B cell (primary cell): ENCODE measurements at regions not wholly inside any gene's neighbourhood (a gene's known extent, or its start where the extent isn't known, plus 50 kb on each side); places are given as distances from the start of the nearest gene placed in this dataset.

Experiments used
- ATAC-seq: fragments of 200-7000 bp; cut with Tn5 transposase; one replicate; pipeline ENCODE4 v1.10.0; 2021; ENCODE audit warnings: low read depth, mild to moderate bottlenecking, moderate number of reproducible peaks, moderate library complexity
- CTCF ChIA-PET: fragments of 350-600 bp; sonication (Branson Sonifier 250); formaldehyde crosslinking; loops from one replicate; lab custom pipeline; 2021; ENCODE audit warnings: antibody characterized with exemption, inconsistent platforms; lab: Charles Lee
- POLR2A ChIA-PET: fragments of 350-600 bp; sonication (Branson Sonifier 250); formaldehyde crosslinking; loops from one replicate; lab custom pipeline; 2021; ENCODE audit warnings: antibody characterized with exemption; lab: Charles Lee
- DNase-seq: peaks from one replicate; pipeline ENCODE4 v3.0.0; 2013
- H2AFZ ChIP-seq: 2 replicates; pipeline ENCODE4 v1.6.1; 2012; ENCODE audit warnings: mild to moderate bottlenecking, low read depth, low read length; ENCODE audit not compliant: insufficient read depth, poor library complexity, severe bottlenecking
- H3K27ac ChIP-seq, 2 donors: 1 replicate in 1 of 2; 2 replicates in 1 of 2; pipeline ENCODE4 v1.5.1; 2012 to 2013; ENCODE audit warnings: low read length in 2 of 2, mild to moderate bottlenecking in 2 of 2, moderate library complexity in 1 of 2
- H3K27me3 ChIP-seq, 4 experiments: fragments of 200-600 bp in 1 of 4; sonication (generic) in 1 of 4; replicated peaks in 1 of 4; 1 replicate in 2 of 4; 2 replicates in 2 of 4; pipeline versions ENCODE4 v1.6.1 to v1.7.0; 2013 to 2016; ENCODE audit warnings: low read length in 3 of 4, mild to moderate bottlenecking in 2 of 4, mixed read lengths in 1 of 4, moderate library complexity in 1 of 4; ENCODE audit not compliant: insufficient read depth in 4 of 4, control insufficient read depth in 3 of 4; ENCODE audit errors: control extremely low read depth in 1 of 4
- H3K36me3 ChIP-seq, 2 experiments: replicated peaks in 1 of 2; 1 replicate in 1 of 2; 2 replicates in 1 of 2; pipeline versions ENCODE4 v1.6.1 to v1.7.1; 2013; ENCODE audit warnings: low read length in 1 of 2; ENCODE audit not compliant: insufficient read depth in 2 of 2, control insufficient read depth in 1 of 2; ENCODE audit errors: control extremely low read depth in 1 of 2, extremely low read depth in 1 of 2
- H3K4me1 ChIP-seq, 2 donors: fragments of 200-600 bp in 1 of 2; sonication (generic) in 1 of 2; 1 replicate in 1 of 2; 2 replicates in 1 of 2; pipeline versions ENCODE4 v1.5.1 to v1.6.1; 2013 to 2017; ENCODE audit warnings: low read length in 2 of 2; ENCODE audit not compliant: control insufficient read depth in 2 of 2, insufficient read depth in 2 of 2
- H3K4me2 ChIP-seq: replicated peaks from 2 replicates; pipeline ENCODE3; 2012; ENCODE audit warnings: mild to moderate bottlenecking, low read depth, low read length; ENCODE audit not compliant: poor library complexity, severe bottlenecking
- H3K4me3 ChIP-seq, 5 experiments: fragments of 200-600 bp in 1 of 5; sonication (generic) in 1 of 5; 1 replicate in 3 of 5; 2 replicates in 2 of 5; pipeline versions ENCODE4 v1.5.1 to v1.7.0; 2011 to 2016; ENCODE audit warnings: low read length in 4 of 5, mild to moderate bottlenecking in 4 of 5, low read depth in 2 of 5, control low read depth in 1 of 5, moderate library complexity in 1 of 5; ENCODE audit not compliant: insufficient read depth in 1 of 5; ENCODE audit errors: control extremely low read depth in 1 of 5, extremely low read depth in 1 of 5
- H3K79me2 ChIP-seq: fragments of 200-600 bp; sonication (generic); one replicate; pipeline ENCODE4 v1.6.0; 2016; ENCODE audit warnings: low read length; ENCODE audit not compliant: control insufficient read depth, insufficient read depth
- H3K9ac ChIP-seq: fragments of 200-600 bp; sonication (generic); 2 replicates; pipeline ENCODE4 v1.6.1; 2017; ENCODE audit warnings: mild to moderate bottlenecking, low read length, moderate library complexity
- H3K9me3 ChIP-seq, 3 donors: one replicate each; pipeline versions ENCODE4 v1.6.1 to v1.7.1; 2013; ENCODE audit warnings: low read length in 2 of 3; ENCODE audit not compliant: control insufficient read depth in 2 of 3, insufficient read depth in 1 of 3; ENCODE audit errors: control extremely low read depth in 1 of 3
- H4K20me1 ChIP-seq: 2 replicates; pipeline ENCODE4 v1.6.0; 2012; ENCODE audit warnings: mild to moderate bottlenecking, low read length; ENCODE audit not compliant: insufficient read depth, control insufficient read depth, poor library complexity, severe bottlenecking
- H3K27ac Mint-ChIP-seq: one replicate; pipeline ENCODE4 v1.8.0; 2021; ENCODE audit warnings: mixed read lengths
- H3K27me3 Mint-ChIP-seq: one replicate; pipeline ENCODE4 v1.8.0; 2021; ENCODE audit warnings: mixed read lengths
- H3K4me1 Mint-ChIP-seq: one replicate; pipeline ENCODE4 v1.8.0; 2021; ENCODE audit warnings: mixed read lengths
- H3K4me3 Mint-ChIP-seq: one replicate; pipeline ENCODE4 v1.8.0; 2021; ENCODE audit warnings: mixed read lengths
- H3K9me3 Mint-ChIP-seq: one replicate; pipeline ENCODE4 v1.8.0; 2022; ENCODE audit warnings: mixed read lengths; ENCODE audit not compliant: insufficient read depth
- CTCF ChIP-seq: fragments of 200-600 bp; IDR thresholded peaks from one replicate; pipeline ENCODE4 v1.8.0; 2022; ENCODE audit warnings: antibody characterized with exemption, mild to moderate bottlenecking
- EZH2 ChIP-seq: IDR thresholded peaks from 2 replicates; pipeline ENCODE4 v1.6.1; 2012; ENCODE audit warnings: borderline replicate concordance, low read depth, mild to moderate bottlenecking, moderate library complexity, low read length; ENCODE audit not compliant: insufficient read depth, poor library complexity, severe bottlenecking
- WGBS: methylation state at CpG from one replicate; pipeline ENCODE4 v1.1.5; 2013; ENCODE audit warnings: missing lambda C conversion rate; ENCODE audit not compliant: insufficient coverage; 5-methylcytosine and 5-hydroxymethylcytosine counted together
- intact Hi-C: fragments of 100-400 bp; cut with micrococcal nuclease; formaldehyde crosslinking; loops from one replicate; pipeline ENCODE4 v1.10.0; 2022

- no peaks in the 10 kb centered on the region for H3K36me3 ChIP-seq
- no peak overlapping the region for H3K4me2 ChIP-seq
- no peak for ATAC-seq
- intact Hi-C loops = no loop called here
- no peak overlapping the region for H2AFZ ChIP-seq
- H3K9me3 Mint-ChIP-seq = no peaks in the 10 kb centered on the region
- ChIA-PET POLR2A (no interaction called here), CTCF (no interaction called here)
- no peak for TF ChIP-seq CTCF
- TF ChIP-seq EZH2 = no peak
- no peak for DNase-seq
- H4K20me1 ChIP-seq = no peaks in the 10 kb centered on the region
- no peaks in the 10 kb centered on the region for H3K4me1 ChIP-seq
- H3K4me3 Mint-ChIP-seq = no peak overlapping the region
- H3K4me1 Mint-ChIP-seq = no peaks in the 10 kb centered on the region
- H3K79me2 ChIP-seq = no peaks in the 10 kb centered on the region
- H3K27me3 ChIP-seq = no peaks in the 10 kb centered on the region
- H3K27ac ChIP-seq = no peak overlapping the region
- H3K4me3 ChIP-seq = no peak overlapping the region
- no peaks in the 10 kb centered on the region for H3K27me3 Mint-ChIP-seq
- H3K27ac Mint-ChIP-seq = no peak overlapping the region
- no peaks in the 10 kb centered on the region for H3K9me3 ChIP-seq
- WGBS = no CpG with 5 or more reads among the region's 6 CpGs
- H3K9ac ChIP-seq = no peak overlapping the region
These were observed 1144.4 kb downstream of the NLGN4X start for GRCh38 chrX:5084279-5084678.

GRCh38 chrX:5082705-5083104 is 1146.0 kb downstream of the NLGN4X start:
- Histone ChIP-seq H3K36me3 (no peaks in the 10 kb centered on the region), H3K27ac (no peak overlapping the region), H3K9ac (no peak overlapping the region), H3K4me1 (no peaks in the 10 kb centered on the region), H3K4me2 (no peak overlapping the region), H3K9me3 (no peaks in the 10 kb centered on the region), H3K27me3 (no peaks in the 10 kb centered on the region), H3K4me3 (no peak overlapping the region), H4K20me1 (no peaks in the 10 kb centered on the region), H3K79me2 (no peaks in the 10 kb centered on the region), H2AFZ (no peak overlapping the region)
- ATAC-seq = no peak
- H3K4me3 Mint-ChIP-seq = no peak overlapping the region
- no peaks in the 10 kb centered on the region for H3K27me3 Mint-ChIP-seq
- intact Hi-C loops = no loop called here
- ChIA-PET CTCF (no interaction called here), POLR2A (no interaction called here)
- H3K27ac Mint-ChIP-seq = no peak overlapping the region
- TF ChIP-seq EZH2 = no peak
- TF ChIP-seq CTCF = no peak
- no CpG with 5 or more reads among the region's 3 CpGs for WGBS
- H3K9me3 Mint-ChIP-seq = no peaks in the 10 kb centered on the region
- no peak for DNase-seq
- H3K4me1 Mint-ChIP-seq = no peaks in the 10 kb centered on the region
